AG04450 (cell line): ENCODE measurements at regions not wholly inside any gene's neighbourhood (a gene's known extent, or its start where the extent isn't known, plus 50 kb on each side); places are given as distances from the start of the nearest gene placed in this dataset.

ENCODE experiments used
- CTCF ChIA-PET: fragments of 300-600, 350-600 bp; formaldehyde crosslinking; extraction: SDS; loops from one replicate; lab custom pipeline; 2022; ENCODE audit warnings: antibody characterized with exemption, inconsistent platforms; lab: Charles Lee
- POLR2A ChIA-PET: fragments of 350-600 bp; formaldehyde crosslinking; extraction: SDS; loops from one replicate; lab custom pipeline; 2021; ENCODE audit warnings: antibody characterized with exemption, inconsistent platforms; lab: Yijun Ruan, JAX
- DNase-seq: peaks from one replicate; pipeline ENCODE4 v3.0.0-alpha.2; 2011; ENCODE audit warnings: low read depth, low spot score
- H3K27ac ChIP-seq: one replicate; pipeline ENCODE4 v1.5.1; 2012; ENCODE audit warnings: low read depth, low read length, control low read depth
- H3K27me3 ChIP-seq: one replicate; pipeline ENCODE4 v1.6.0; 2012; ENCODE audit warnings: low read length; ENCODE audit not compliant: control insufficient read depth, insufficient read depth
- H3K4me3 ChIP-seq: 2 replicates; pipeline ENCODE4 v1.5.1; 2011; ENCODE audit warnings: mild to moderate bottlenecking, low read depth, low read length, control low read depth
- H3K9me3 ChIP-seq: 2 replicates; pipeline ENCODE4 v1.5.1; 2012; ENCODE audit warnings: low read length; ENCODE audit not compliant: control insufficient read depth, insufficient read depth
- TF ChIP-seq, protein P1 (sequence below): IDR thresholded peaks from 2 replicates; pipeline ENCODE4 v1.5.1; 2011; ENCODE audit warnings: low read depth, low read length, control low read depth, inconsistent platforms

GRCh38 chr11:122344215-122344614 is 228.2 kb upstream of the BLID start:
- no peak overlapping the region for H3K4me3 ChIP-seq
- H3K27ac ChIP-seq: no peak overlapping the region
- no peaks in the 10 kb centered on the region for H3K27me3 ChIP-seq
- TF ChIP-seq, protein P1, sequence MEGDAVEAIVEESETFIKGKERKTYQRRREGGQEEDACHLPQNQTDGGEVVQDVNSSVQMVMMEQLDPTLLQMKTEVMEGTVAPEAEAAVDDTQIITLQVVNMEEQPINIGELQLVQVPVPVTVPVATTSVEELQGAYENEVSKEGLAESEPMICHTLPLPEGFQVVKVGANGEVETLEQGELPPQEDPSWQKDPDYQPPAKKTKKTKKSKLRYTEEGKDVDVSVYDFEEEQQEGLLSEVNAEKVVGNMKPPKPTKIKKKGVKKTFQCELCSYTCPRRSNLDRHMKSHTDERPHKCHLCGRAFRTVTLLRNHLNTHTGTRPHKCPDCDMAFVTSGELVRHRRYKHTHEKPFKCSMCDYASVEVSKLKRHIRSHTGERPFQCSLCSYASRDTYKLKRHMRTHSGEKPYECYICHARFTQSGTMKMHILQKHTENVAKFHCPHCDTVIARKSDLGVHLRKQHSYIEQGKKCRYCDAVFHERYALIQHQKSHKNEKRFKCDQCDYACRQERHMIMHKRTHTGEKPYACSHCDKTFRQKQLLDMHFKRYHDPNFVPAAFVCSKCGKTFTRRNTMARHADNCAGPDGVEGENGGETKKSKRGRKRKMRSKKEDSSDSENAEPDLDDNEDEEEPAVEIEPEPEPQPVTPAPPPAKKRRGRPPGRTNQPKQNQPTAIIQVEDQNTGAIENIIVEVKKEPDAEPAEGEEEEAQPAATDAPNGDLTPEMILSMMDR: no peak
- POLR2A ChIA-PET: no interaction called here
- peak; percentile 57 for DNase-seq
- H3K9me3 ChIP-seq: no peaks in the 10 kb centered on the region; the same call in 1 of the 2 replicates
- CTCF ChIA-PET: interaction anchor here (0.6 kb wide), 1 partner anchor 1277 kb away, joined by 3 read pairs; no protein-coding TSS in a partner anchor

GRCh38 chr11:122343210-122343609 is 227.2 kb upstream of the BLID start:
- Histone ChIP-seq H3K9me3 (no peaks in the 10 kb centered on the region; the same call in 1 of the 2 replicates), H3K4me3 (no peak overlapping the region), H3K27me3 (no peaks in the 10 kb centered on the region), H3K27ac (no peak overlapping the region)
- CTCF ChIA-PET: interaction anchor here (2.0 kb wide), 1 partner anchor 688 kb away, joined by 7 read pairs; no protein-coding TSS in a partner anchor
- TF ChIP-seq, protein P1: no peak
- no peak for DNase-seq
- POLR2A ChIA-PET: no interaction called here

GRCh38 chr11:122342089-122342744 is 226.2 kb upstream of the BLID start:
- Histone ChIP-seq H3K27me3 (no peaks in the 10 kb centered on the region), H3K4me3 (no peak overlapping the region), H3K9me3 (no peaks in the 10 kb centered on the region; the same call in 1 of the 2 replicates), H3K27ac (no peak overlapping the region)
- ChIA-PET CTCF (interaction anchor here (2.0 kb wide), 1 partner anchor 687 kb away, joined by 7 read pairs; no protein-coding TSS in a partner anchor), POLR2A (no interaction called here)
- TF ChIP-seq, protein P1: no peak
- DNase-seq: no peak

DNA sequence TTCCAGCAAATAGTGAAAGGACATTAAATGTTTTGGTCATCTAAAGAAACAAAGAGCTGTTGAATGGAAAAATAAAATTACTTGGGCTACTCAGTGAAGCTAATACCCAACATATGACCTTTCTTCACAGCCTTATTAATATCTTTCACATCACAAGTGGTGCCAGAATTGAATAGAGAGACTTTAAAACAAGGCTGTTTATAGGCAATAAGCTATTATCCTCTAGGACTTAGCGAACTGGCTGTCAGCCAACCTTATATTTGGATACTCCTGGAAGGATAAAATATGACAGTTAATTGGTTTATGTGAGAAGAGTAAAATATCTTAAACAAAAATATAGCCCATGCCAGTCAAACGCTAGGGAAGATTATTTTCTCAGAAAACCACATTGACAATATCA is 225.5 kb upstream of the BLID start:
- POLR2A ChIA-PET: interaction anchor here (0.9 kb wide), 1 partner anchor 133 kb away, joined by 5 read pairs; no protein-coding TSS in a partner anchor
- CTCF ChIA-PET: interaction anchor here (2.0 kb wide), 1 partner anchor 687 kb away, joined by 7 read pairs; no protein-coding TSS in a partner anchor
- TF ChIP-seq, protein P1: no peak
- Histone ChIP-seq H3K9me3 (no peaks in the 10 kb centered on the region; the same call in 1 of the 2 replicates), H3K27me3 (no peaks in the 10 kb centered on the region), H3K27ac (no peak overlapping the region), H3K4me3 (no peak overlapping the region)
- DNase-seq: no peak
